ENCODE measurements at regions not wholly inside any gene's neighbourhood (a gene's known extent, or its start where the extent isn't known, plus 50 kb on each side); places are given as distances from the start of the nearest gene placed in this dataset.

DNA sequence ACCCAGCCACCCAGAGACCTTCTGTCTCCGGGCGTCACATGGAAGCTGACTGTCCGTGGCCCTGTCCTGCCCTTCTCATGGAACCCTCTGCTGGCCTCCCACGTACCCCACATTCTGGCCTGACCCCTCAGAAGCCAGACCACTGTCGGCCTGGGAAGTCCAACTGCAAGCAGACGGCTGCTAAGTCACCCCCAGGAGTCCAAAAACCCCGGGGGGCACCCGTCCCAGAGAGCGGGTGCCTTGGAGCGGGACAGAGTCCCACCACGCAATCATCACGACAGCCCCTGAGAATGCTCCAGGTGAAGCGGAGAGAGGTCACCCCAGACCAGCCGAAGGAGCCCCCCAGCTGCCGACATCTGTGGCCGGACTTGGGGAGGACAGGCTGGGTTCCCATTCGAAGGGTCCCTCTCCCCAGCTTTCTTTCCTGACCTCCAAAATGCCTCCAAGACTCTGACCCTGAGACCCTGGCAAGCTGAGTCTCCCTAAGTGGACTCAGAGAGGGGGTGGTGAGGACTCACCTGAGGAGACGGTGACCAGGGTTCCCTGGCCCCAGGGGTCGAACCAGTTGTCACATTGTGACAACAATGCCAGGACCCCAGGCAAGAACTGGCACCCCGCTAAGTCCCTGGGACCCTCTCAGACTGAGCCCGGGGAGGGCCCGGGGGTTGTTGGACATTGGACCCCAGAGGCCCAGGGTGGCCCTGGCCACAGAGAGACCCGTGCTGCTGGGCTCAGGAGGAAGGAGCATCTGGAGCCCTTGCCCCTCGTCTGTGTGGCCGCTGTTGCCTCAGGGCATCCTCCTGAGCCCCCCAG lies 337.1 kb downstream of the TMEM121 start:
- TF ChIP-seq, protein P1, sequence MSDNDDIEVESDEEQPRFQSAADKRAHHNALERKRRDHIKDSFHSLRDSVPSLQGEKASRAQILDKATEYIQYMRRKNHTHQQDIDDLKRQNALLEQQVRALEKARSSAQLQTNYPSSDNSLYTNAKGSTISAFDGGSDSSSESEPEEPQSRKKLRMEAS (IDR thresholded peaks at IDR 0.05; ENCODE audit: low read depth, low read length): no peak
- TF ChIP-seq, protein P2, sequence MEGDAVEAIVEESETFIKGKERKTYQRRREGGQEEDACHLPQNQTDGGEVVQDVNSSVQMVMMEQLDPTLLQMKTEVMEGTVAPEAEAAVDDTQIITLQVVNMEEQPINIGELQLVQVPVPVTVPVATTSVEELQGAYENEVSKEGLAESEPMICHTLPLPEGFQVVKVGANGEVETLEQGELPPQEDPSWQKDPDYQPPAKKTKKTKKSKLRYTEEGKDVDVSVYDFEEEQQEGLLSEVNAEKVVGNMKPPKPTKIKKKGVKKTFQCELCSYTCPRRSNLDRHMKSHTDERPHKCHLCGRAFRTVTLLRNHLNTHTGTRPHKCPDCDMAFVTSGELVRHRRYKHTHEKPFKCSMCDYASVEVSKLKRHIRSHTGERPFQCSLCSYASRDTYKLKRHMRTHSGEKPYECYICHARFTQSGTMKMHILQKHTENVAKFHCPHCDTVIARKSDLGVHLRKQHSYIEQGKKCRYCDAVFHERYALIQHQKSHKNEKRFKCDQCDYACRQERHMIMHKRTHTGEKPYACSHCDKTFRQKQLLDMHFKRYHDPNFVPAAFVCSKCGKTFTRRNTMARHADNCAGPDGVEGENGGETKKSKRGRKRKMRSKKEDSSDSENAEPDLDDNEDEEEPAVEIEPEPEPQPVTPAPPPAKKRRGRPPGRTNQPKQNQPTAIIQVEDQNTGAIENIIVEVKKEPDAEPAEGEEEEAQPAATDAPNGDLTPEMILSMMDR (IDR thresholded peaks at IDR 0.05; ENCODE audit: low read depth, low read length): no peak
- TF ChIP-seq POLR2A (IDR thresholded peaks at IDR 0.05; ENCODE audit: extremely low read depth, insufficient read length) (no peak), MYC (IDR thresholded peaks at IDR 0.05; ENCODE audit: low read depth, low read length) (no peak)

Measured in NB4 (cell line).